Tibial artery (tissue), 4 donors: ENCODE measurements at regions not wholly inside any gene's neighbourhood (a gene's known extent, or its start where the extent isn't known, plus 50 kb on each side); places are given as distances from the start of the nearest gene placed in this dataset.

ENCODE experiments used
- DNase-seq, 2 donors: peaks; one replicate each; pipeline ENCODE4 v3.0.0-alpha.2; 2019
- H3K27ac ChIP-seq, 2 donors: fragments of 200-600 bp; sonication (generic) in 1 of 2; 1 replicate in 1 of 2; 2 replicates in 1 of 2; pipeline ENCODE4 v1.5.1; 2018 to 2019; ENCODE audit warnings: mild to moderate bottlenecking in 1 of 2
- H3K27me3 ChIP-seq, 2 donors: fragments of 200-600 bp; sonication (generic) in 1 of 2; one replicate each; pipeline versions ENCODE4 v1.5.1 to v1.6.0; 2016 to 2019
- H3K36me3 ChIP-seq, 3 donors: fragments of 200-600 bp; sonication (generic) in 2 of 3; one replicate each; pipeline ENCODE4 v1.5.1; 2016 to 2019; ENCODE audit warnings: mild to moderate bottlenecking in 2 of 3
- H3K4me1 ChIP-seq, 4 donors: fragments of 200-600 bp; sonication (generic) in 2 of 4; 1 replicate in 3 of 4; 2 replicates in 1 of 4; pipeline ENCODE4 v1.5.1; 2016 to 2019
- H3K4me3 ChIP-seq, 2 donors: fragments of 200-600 bp; sonication (generic) in 1 of 2; 1 replicate in 1 of 2; 2 replicates in 1 of 2; pipeline ENCODE4 v1.5.1; 2018 to 2019; ENCODE audit warnings: mild to moderate bottlenecking in 2 of 2
- H3K9me3 ChIP-seq, 3 donors: fragments of 200-600 bp; sonication (generic) in 1 of 3; one replicate each; pipeline ENCODE4 v1.5.1; 2016 to 2019
- CTCF ChIP-seq, 2 experiments: fragments of 200-600 bp in 1 of 2; fragments of 450-650 bp in 1 of 2; IDR thresholded peaks; one replicate each; pipeline ENCODE4 v1.5.1; 2017 to 2019; ENCODE audit warnings: antibody characterized with exemption in 2 of 2, mild to moderate bottlenecking in 1 of 2, moderate library complexity in 1 of 2
- intact Hi-C: fragments of 100-400 bp; cut with DNase I; formaldehyde crosslinking; loops from one replicate; pipeline ENCODE4 v1.15.0; 2023; ENCODE audit warnings: low total_unique reads

GRCh38 chr2:217638533-217638932, 364.3 kb downstream of the TNS1 start:
- no peak for TF ChIP-seq CTCF (IDR thresholded peaks at IDR 0.05)
- Histone ChIP-seq H3K27me3 (no peaks in the 10 kb centered on the region), H3K4me3 (no peak overlapping the region), H3K4me1 (peaks cover 0 to 34% (median 4%) of the 10 kb centered on the region in 4 donors), H3K27ac (no peak overlapping the region), H3K36me3 (peaks cover 0 to 4% (median 0%) of the 10 kb centered on the region in 3 donors), H3K9me3 (no peaks in the 10 kb centered on the region)
- DNase-seq = no peak
- intact Hi-C loops = no loop called here

GRCh38 chr2:217638031-217638430, 364.8 kb downstream of the TNS1 start:
- intact Hi-C loops = no loop called here
- TF ChIP-seq CTCF (IDR thresholded peaks at IDR 0.05) = no peak

GRCh38 chr2:217636991-217637561, 365.7 kb downstream of the TNS1 start:
- Histone ChIP-seq H3K4me1 (peaks cover 0 to 34% (median 4%) of the 10 kb centered on the region in 4 donors), H3K4me3 (no peak overlapping the region), H3K9me3 (no peaks in the 10 kb centered on the region), H3K27me3 (no peaks in the 10 kb centered on the region), H3K27ac (no peak overlapping the region), H3K36me3 (no peaks in the 10 kb centered on the region)
- DNase-seq = no peak
- intact Hi-C loops = no loop called here
- no peak for TF ChIP-seq CTCF (IDR thresholded peaks at IDR 0.05)

More at GRCh38 chr2:217638031-217638430, 364.8 kb downstream of the TNS1 start:
- Histone ChIP-seq H3K27ac (no peak overlapping the region), H3K4me1 (peaks cover 0 to 34% (median 4%) of the 10 kb centered on the region in 4 donors), H3K27me3 (no peaks in the 10 kb centered on the region), H3K4me3 (no peak overlapping the region), H3K36me3 (peaks cover 0 to 2% (median 0%) of the 10 kb centered on the region in 3 donors), H3K9me3 (no peaks in the 10 kb centered on the region)
- no peak for DNase-seq

- intact Hi-C loops = no loop called here
- Histone ChIP-seq H3K36me3 (no peaks in the 10 kb centered on the region), H3K27me3 (no peaks in the 10 kb centered on the region), H3K9me3 (no peaks in the 10 kb centered on the region), H3K4me1 (peaks cover 0 to 34% (median 4%) of the 10 kb centered on the region in 4 donors), H3K27ac (no peak overlapping the region), H3K4me3 (no peak overlapping the region)
- TF ChIP-seq CTCF (IDR thresholded peaks at IDR 0.05) = no peak
- no peak for DNase-seq
Measured at GRCh38 chr2:217636578-217636977, 366.2 kb downstream of the TNS1 start.

GRCh38 chr2:217634871-217635270, 367.9 kb downstream of the TNS1 start:
- no peak overlapping the region for H3K4me3 ChIP-seq
- H3K9me3 ChIP-seq = no peaks in the 10 kb centered on the region
- no peak for DNase-seq
- TF ChIP-seq CTCF (IDR thresholded peaks at IDR 0.05) = no peak
- H3K27ac ChIP-seq = no peak overlapping the region
- H3K27me3 ChIP-seq = no peaks in the 10 kb centered on the region
- intact Hi-C loops = no loop called here
- H3K4me1 ChIP-seq = peaks cover 0 to 34% (median 4%) of the 10 kb centered on the region in 4 donors
- H3K36me3 ChIP-seq = no peaks in the 10 kb centered on the region
